GM21717 (cell line): ENCODE measurements at regions not wholly inside any gene's neighbourhood (a gene's known extent, or its start where the extent isn't known, plus 50 kb on each side); places are given as distances from the start of the nearest gene placed in this dataset.
"Not testable (repeated sequence)": the region's sequence is repeated elsewhere in the genome, so short reads cannot be mapped to it uniquely, and the experiment has no call there.

Experiments used
- ATAC-seq: cut with Tn5 transposase; IDR thresholded peaks from one replicate; pipeline ENCODE4 v1.9.1; 2021; ENCODE audit warnings: mild to moderate bottlenecking, moderate library complexity; ENCODE audit not compliant: unreplicated experiment

GRCh38 chr5:42235837-42236236 lies 187.4 kb upstream of the GHR start:
- ATAC-seq, result no peak

- ATAC-seq, result no peak
Measured at GRCh38 chr5:42241636-42242035, 181.6 kb upstream of the GHR start.

- no peak for ATAC-seq
Measured at GRCh38 chr5:42242210-42242609, 181.0 kb upstream of the GHR start.

- no peak for ATAC-seq
Measured at GRCh38 chr5:42242881-42243485, 180.3 kb upstream of the GHR start.

- ATAC-seq, result no peak
Measured at GRCh38 chr5:42252306-42252705, 170.9 kb upstream of the GHR start.

- ATAC-seq, result not testable (repeated sequence)
Measured at GRCh38 chr5:42259914-42260313, 163.3 kb upstream of the GHR start.

- no peak for ATAC-seq
Measured at GRCh38 chr5:42267091-42267490, 156.1 kb upstream of the GHR start.

- not testable (repeated sequence) for ATAC-seq
Measured at GRCh38 chr5:42268170-42268569, 155.1 kb upstream of the GHR start.

GRCh38 chr5:42268630-42269029 lies 154.6 kb upstream of the GHR start:
- no peak for ATAC-seq

- ATAC-seq, result no peak
Measured at GRCh38 chr5:42270771-42271170, 152.5 kb upstream of the GHR start.

GRCh38 chr5:42274913-42275312 lies 148.3 kb upstream of the GHR start:
- ATAC-seq, result no peak

GRCh38 chr5:42277293-42277692 lies 145.9 kb upstream of the GHR start:
- ATAC-seq, result no peak

- no peak for ATAC-seq
Measured at GRCh38 chr5:42284584-42284983, 138.7 kb upstream of the GHR start.

GRCh38 chr5:42285230-42285629 lies 138.0 kb upstream of the GHR start:
- ATAC-seq, result no peak

- no peak for ATAC-seq
Measured at GRCh38 chr5:42300496-42300895, 122.7 kb upstream of the GHR start.

GRCh38 chr5:42301349-42301748 lies 121.9 kb upstream of the GHR start:
- ATAC-seq, result no peak

- ATAC-seq, result no peak
Measured at GRCh38 chr5:42302186-42302585, 121.1 kb upstream of the GHR start.

GRCh38 chr5:42306287-42306686 lies 117.0 kb upstream of the GHR start:
- no peak for ATAC-seq

GRCh38 chr5:42309865-42310264 lies 113.4 kb upstream of the GHR start:
- ATAC-seq, result no peak

- ATAC-seq, result no peak
Measured at GRCh38 chr5:42315214-42315613, 108.0 kb upstream of the GHR start.

- ATAC-seq, result no peak
Measured at GRCh38 chr5:42317575-42317974, 105.7 kb upstream of the GHR start.

- ATAC-seq, result not testable (repeated sequence)
Measured at GRCh38 chr5:42319546-42319945, 103.7 kb upstream of the GHR start.

- no peak for ATAC-seq
Measured at GRCh38 chr5:42321785-42322184, 101.5 kb upstream of the GHR start.
